Progenitor cell of endocrine pancreas (in vitro differentiated cells): ENCODE measurements at regions not wholly inside any gene's neighbourhood (a gene's known extent, or its start where the extent isn't known, plus 50 kb on each side); places are given as distances from the start of the nearest gene placed in this dataset.

Experiments
- DNase-seq: peaks from one replicate; pipeline ENCODE4 v3.0.0; 2021; ENCODE audit warnings: low spot score; ENCODE audit not compliant: unreplicated experiment
- H3K27ac Mint-ChIP-seq: 2 replicates; pipeline ENCODE4 v1.8.0; 2021; ENCODE audit warnings: mild to moderate bottlenecking, moderate library complexity, mixed read lengths
- H3K27me3 Mint-ChIP-seq: 2 replicates; pipeline ENCODE4 v1.8.0; 2021; ENCODE audit warnings: mixed read lengths
- H3K36me3 Mint-ChIP-seq: 2 replicates; pipeline ENCODE4 v1.8.0; 2022; ENCODE audit warnings: mixed read lengths; ENCODE audit not compliant: insufficient read depth
- H3K4me1 Mint-ChIP-seq: 2 replicates; pipeline ENCODE4 v1.8.0; 2021; ENCODE audit warnings: low read depth, mixed read lengths
- H3K4me3 Mint-ChIP-seq: 2 replicates; pipeline ENCODE4 v1.8.0; 2021; ENCODE audit warnings: low read depth, mild to moderate bottlenecking, moderate library complexity, mixed read lengths
- H3K9me3 Mint-ChIP-seq: 2 replicates; pipeline ENCODE4 v1.8.0; 2021; ENCODE audit warnings: low read depth, mixed read lengths
- TF ChIP-seq, protein P1 (sequence below): fragments of 200-600 bp; sonication (generic); IDR thresholded peaks from one replicate; pipeline ENCODE4 v1.5.0; 2021; ENCODE audit warnings: antibody characterized with exemption, mild to moderate bottlenecking; ENCODE audit not compliant: unreplicated experiment

DNA sequence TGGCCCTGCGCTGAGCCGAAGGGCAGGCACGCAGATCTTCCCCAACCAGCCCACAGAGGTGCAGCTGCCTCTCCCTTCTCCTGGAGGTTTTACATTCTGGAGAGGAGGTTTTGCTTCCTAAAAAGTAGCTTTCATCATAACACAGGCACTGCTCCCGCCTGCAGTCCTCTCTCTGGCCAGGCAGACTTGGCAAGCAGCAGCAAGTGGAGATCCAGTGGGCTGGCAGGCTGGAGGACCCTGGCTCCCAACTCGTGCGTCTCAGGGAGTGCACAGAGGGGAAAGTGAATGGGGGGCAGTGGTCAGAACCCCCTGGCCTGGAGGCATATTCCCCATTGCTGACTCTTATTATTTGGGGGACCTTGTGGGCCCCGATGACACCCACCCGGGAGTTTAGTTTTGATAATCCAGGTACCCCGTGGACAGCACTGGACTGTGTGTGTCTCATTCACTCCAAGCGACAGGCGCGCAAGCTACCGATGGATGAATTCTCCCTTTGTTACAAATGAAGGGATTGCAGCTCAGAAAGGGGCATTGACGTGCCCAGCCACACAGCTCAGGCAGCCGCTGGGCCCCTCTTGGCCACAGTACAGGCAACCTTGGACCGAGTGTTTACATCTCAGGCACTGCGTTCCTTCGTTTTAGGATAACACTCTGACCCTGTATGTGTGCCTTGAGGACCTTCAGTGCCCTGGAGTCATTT is 1223.9 kb downstream of the BRD1 start:
- no peak overlapping the region for H3K4me3 Mint-ChIP-seq
- H3K36me3 Mint-ChIP-seq = no peaks in the 10 kb centered on the region
- DNase-seq = no peak
- H3K27me3 Mint-ChIP-seq = no peaks in the 10 kb centered on the region
- H3K9me3 Mint-ChIP-seq = peaks cover 8% of the 10 kb centered on the region
- H3K27ac Mint-ChIP-seq = no peak overlapping the region
- TF ChIP-seq, protein P1, sequence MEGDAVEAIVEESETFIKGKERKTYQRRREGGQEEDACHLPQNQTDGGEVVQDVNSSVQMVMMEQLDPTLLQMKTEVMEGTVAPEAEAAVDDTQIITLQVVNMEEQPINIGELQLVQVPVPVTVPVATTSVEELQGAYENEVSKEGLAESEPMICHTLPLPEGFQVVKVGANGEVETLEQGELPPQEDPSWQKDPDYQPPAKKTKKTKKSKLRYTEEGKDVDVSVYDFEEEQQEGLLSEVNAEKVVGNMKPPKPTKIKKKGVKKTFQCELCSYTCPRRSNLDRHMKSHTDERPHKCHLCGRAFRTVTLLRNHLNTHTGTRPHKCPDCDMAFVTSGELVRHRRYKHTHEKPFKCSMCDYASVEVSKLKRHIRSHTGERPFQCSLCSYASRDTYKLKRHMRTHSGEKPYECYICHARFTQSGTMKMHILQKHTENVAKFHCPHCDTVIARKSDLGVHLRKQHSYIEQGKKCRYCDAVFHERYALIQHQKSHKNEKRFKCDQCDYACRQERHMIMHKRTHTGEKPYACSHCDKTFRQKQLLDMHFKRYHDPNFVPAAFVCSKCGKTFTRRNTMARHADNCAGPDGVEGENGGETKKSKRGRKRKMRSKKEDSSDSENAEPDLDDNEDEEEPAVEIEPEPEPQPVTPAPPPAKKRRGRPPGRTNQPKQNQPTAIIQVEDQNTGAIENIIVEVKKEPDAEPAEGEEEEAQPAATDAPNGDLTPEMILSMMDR = no peak
- no peaks in the 10 kb centered on the region for H3K4me1 Mint-ChIP-seq

DNA sequence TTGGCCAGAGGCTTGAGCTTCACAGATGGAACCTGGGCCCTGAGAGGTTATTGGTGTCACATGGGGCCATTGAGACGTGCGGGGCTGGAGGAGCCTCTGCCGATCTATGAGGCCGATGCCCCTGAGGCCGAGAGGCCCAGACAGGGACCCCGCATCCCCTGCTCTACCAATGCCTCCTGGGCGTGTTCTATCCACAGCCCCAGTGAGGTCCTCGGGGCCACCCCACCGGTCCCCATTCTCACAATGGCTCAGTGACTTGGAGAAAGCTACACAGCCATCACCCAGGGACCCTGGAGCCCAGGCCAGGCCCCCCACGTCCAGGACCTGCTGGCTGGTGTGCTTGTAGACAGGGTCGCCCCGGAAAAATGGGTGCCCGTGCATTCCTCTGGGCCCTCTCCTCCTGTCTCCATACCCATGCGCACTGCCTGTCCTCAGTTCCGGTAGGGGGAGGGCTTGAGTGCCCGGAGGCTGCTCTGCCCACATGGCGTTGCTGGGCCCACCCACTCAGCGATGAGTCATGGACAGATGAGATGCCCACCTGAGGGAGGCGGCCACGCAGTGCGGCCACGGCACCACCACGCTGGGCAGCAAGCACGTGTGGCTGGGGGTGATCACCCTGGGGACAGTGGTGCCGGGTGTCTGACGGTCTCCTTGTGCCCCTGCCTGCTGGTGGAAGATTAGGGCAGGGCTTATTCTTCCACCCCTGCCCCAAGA is 1224.7 kb downstream of the BRD1 start:
- Mint-ChIP-seq H3K9me3 (peaks cover 10% of the 10 kb centered on the region), H3K27me3 (no peaks in the 10 kb centered on the region), H3K36me3 (peaks cover 4% of the 10 kb centered on the region), H3K4me3 (no peak overlapping the region), H3K4me1 (no peaks in the 10 kb centered on the region), H3K27ac (no peak overlapping the region)
- TF ChIP-seq, protein P1 = no peak
- no peak for DNase-seq

DNA sequence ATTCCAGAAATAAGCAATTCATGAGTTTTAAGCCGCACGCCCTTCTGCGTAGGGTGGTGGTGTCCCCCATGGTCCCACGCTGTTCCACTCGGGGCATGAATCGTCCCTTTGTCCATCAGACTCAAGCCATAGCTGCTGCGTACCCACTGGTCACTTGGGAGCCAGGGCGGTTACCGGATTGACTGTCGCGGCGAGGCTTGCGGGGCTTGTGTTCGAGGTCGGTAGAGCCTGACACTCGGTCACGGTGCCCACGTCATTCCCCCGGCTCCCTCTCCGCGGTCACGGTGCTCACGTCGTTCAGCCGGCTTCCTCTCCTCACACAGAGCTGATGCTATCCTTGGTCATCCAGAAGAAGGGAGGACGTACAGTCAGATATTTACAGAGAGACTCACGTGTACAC is 1227.0 kb downstream of the BRD1 start:
- Mint-ChIP-seq H3K4me1 (no peaks in the 10 kb centered on the region), H3K4me3 (no peak overlapping the region), H3K27me3 (no peaks in the 10 kb centered on the region), H3K9me3 (peaks cover 13% of the 10 kb centered on the region), H3K27ac (no peak overlapping the region), H3K36me3 (peaks cover 9% of the 10 kb centered on the region)
- TF ChIP-seq, protein P1 = no peak
- no peak for DNase-seq

DNA sequence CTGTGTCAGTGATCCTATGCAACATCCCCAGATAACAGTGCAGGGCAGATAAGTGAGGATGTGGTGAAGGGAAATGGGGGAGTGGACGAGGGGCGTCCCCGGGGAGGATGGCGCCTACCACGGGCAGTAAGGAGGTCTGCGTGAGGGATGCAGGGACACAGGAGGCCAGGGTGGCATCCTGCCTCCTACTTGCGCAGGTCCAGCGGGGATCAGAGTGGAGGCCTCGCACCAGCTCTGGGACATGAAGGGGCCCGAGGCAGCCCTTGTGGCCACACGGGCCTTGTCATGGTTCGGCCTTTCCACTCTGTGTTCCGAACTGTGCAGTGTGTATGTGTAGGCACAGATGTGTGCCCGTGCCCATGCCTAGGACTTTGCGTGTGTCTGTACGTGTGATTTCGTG is 1227.5 kb downstream of the BRD1 start:
- Mint-ChIP-seq H3K9me3 (peaks cover 11% of the 10 kb centered on the region), H3K27ac (no peak overlapping the region), H3K36me3 (peaks cover 9% of the 10 kb centered on the region), H3K4me1 (no peaks in the 10 kb centered on the region), H3K27me3 (no peaks in the 10 kb centered on the region), H3K4me3 (no peak overlapping the region)
- no peak for DNase-seq
- TF ChIP-seq, protein P1 = no peak

DNA sequence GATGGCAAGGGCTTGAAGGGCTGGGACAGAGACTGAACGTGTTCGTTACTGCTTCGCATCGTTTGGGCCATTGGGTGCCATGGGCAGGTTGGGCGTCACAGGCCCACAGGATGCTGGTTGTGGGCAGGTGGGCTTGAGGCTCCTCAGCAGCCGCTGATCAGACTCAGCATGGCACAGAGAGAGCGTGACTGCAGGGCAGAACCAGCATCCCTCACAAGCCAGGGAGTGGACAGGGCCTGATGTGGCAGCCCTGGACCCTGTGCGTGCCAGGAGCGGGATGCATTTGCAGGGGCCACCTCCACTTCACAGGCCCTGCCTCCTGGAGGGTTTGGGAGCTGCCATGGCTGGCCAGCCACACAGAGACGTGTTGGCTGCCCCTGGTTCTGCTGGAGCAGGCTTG is 1228.3 kb downstream of the BRD1 start:
- Mint-ChIP-seq H3K9me3 (peaks cover 5% of the 10 kb centered on the region), H3K4me1 (no peaks in the 10 kb centered on the region), H3K4me3 (no peak overlapping the region), H3K27me3 (no peaks in the 10 kb centered on the region), H3K27ac (no peak overlapping the region), H3K36me3 (peaks cover 9% of the 10 kb centered on the region)
- TF ChIP-seq, protein P1 = no peak
- no peak for DNase-seq
